ENCODE measurements at regions not wholly inside any gene's neighbourhood (a gene's known extent, or its start where the extent isn't known, plus 50 kb on each side); places are given as distances from the start of the nearest gene placed in this dataset.

DNA sequence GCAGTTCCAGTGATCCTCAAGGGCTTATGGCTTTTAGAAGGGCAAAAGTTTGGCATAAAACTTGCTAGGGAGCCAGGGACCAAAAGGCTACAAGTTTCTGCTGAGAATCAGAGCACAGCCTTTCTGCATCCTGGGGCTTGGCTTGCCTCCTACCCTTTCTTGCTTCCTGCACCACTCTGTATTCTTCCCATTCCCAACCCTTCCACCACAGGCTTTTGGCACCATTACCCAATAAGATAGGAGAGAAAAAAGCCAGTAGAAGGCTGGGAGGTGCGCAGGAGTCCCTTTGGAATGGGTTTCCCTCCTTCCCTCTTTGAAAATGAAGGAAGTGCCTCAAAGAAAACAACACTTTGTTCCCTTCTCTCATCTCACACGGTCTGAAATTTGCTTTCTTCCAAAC lies 268.6 kb downstream of the PDCD6IP start:
- TF ChIP-seq POLR2A (IDR thresholded peaks at IDR 0.05), result no peak
- TF ChIP-seq, protein P1, sequence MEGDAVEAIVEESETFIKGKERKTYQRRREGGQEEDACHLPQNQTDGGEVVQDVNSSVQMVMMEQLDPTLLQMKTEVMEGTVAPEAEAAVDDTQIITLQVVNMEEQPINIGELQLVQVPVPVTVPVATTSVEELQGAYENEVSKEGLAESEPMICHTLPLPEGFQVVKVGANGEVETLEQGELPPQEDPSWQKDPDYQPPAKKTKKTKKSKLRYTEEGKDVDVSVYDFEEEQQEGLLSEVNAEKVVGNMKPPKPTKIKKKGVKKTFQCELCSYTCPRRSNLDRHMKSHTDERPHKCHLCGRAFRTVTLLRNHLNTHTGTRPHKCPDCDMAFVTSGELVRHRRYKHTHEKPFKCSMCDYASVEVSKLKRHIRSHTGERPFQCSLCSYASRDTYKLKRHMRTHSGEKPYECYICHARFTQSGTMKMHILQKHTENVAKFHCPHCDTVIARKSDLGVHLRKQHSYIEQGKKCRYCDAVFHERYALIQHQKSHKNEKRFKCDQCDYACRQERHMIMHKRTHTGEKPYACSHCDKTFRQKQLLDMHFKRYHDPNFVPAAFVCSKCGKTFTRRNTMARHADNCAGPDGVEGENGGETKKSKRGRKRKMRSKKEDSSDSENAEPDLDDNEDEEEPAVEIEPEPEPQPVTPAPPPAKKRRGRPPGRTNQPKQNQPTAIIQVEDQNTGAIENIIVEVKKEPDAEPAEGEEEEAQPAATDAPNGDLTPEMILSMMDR (IDR thresholded peaks at IDR 0.05), result no peak
